GM12878 (cell line): ENCODE measurements at regions not wholly inside any gene's neighbourhood (a gene's known extent, or its start where the extent isn't known, plus 50 kb on each side); places are given as distances from the start of the nearest gene placed in this dataset.

ENCODE experiments used
- ATAC-seq: fragments of 200-7000 bp; cut with Tn5 transposase; 3 replicates; pipeline ENCODE4 v1.9.1; 2020; ENCODE audit warnings: mild to moderate bottlenecking, moderate library complexity
- BruUV-seq: library from RNA; stranded (reverse); fragments of 400-500 nt; replicated peaks from 2 replicates; lab custom pipeline; 2021; lab: Mats Ljungman, UMichigan
- CTCF ChIA-PET: fragments of 300-600 bp; sonication (Branson Sonifier 250); formaldehyde crosslinking; extraction: SDS; loops from one replicate; lab custom pipeline; 2021; ENCODE audit warnings: inconsistent platforms; lab: Yijun Ruan, JAX
- POLR2A ChIA-PET: fragments of 350-600 bp; formaldehyde crosslinking; extraction: SDS; loops from one replicate; lab custom pipeline; 2021; ENCODE audit warnings: inconsistent platforms; lab: Charles Lee
- RAD21 ChIA-PET: fragments of 300-600 bp; sonication (Branson Sonifier 250); formaldehyde crosslinking; loops from one replicate; lab custom pipeline; 2023; ENCODE audit warnings: antibody characterized with exemption; ENCODE audit not compliant: unreplicated experiment; lab: Charles Lee
- SMC1A ChIA-PET: fragments of 300-600 bp; sonication (Branson Sonifier 250); formaldehyde crosslinking; loops from one replicate; lab custom pipeline; 2023; ENCODE audit not compliant: unreplicated experiment, uncharacterized antibody; lab: Charles Lee
- DNase-seq: peaks from one replicate; pipeline ENCODE4 v3.0.0-alpha.2; 2011; ENCODE audit warnings: low read depth, low spot score
- FAIRE-seq: peaks from 3 replicates; lab custom pipeline; 2011; peaks lifted over from hg19 to GRCh38; lab: Jason Lieb, UNC
- H2AFZ ChIP-seq: 2 replicates; pipeline ENCODE4 v1.6.0; 2011; ENCODE audit warnings: low read depth, low read length, control low read depth; ENCODE audit not compliant: control insufficient read depth
- H3K27ac ChIP-seq: 2 replicates; pipeline ENCODE4 v1.5.1; 2011; ENCODE audit warnings: control low read depth; ENCODE audit not compliant: control insufficient read depth, insufficient read depth
- H3K27me3 ChIP-seq, 2 experiments: replicated peaks in 1 of 2; 2 replicates each; pipeline versions ENCODE4 v1.6.0 to v1.6.1; 2011; ENCODE audit warnings: low read length in 1 of 2; ENCODE audit not compliant: control insufficient read depth in 2 of 2, insufficient read depth in 2 of 2
- H3K36me3 ChIP-seq, 2 experiments: 2 replicates each; pipeline ENCODE4 v1.5.1; 2011; ENCODE audit warnings: low read length in 1 of 2; ENCODE audit not compliant: control insufficient read depth in 2 of 2, insufficient read depth in 2 of 2
- H3K4me1 ChIP-seq: 2 replicates; pipeline ENCODE4 v1.6.1; 2011; ENCODE audit warnings: mild to moderate bottlenecking, low read length, moderate library complexity, mixed read lengths; ENCODE audit not compliant: control insufficient read depth, insufficient read depth
- H3K4me2 ChIP-seq: 2 replicates; pipeline ENCODE4 v1.6.0; 2011; ENCODE audit warnings: control low read depth; ENCODE audit not compliant: control insufficient read depth, insufficient read depth
- H3K4me3 ChIP-seq: fragments of 200-600 bp; sonication (generic); 2 replicates; pipeline ENCODE4 v1.5.1; 2016
- H3K79me2 ChIP-seq: 2 replicates; pipeline ENCODE4 v1.6.0; 2011; ENCODE audit warnings: low read length; ENCODE audit not compliant: control insufficient read depth, insufficient read depth
- H3K9ac ChIP-seq: 2 replicates; pipeline ENCODE4 v1.8.0; 2011; ENCODE audit warnings: low read length, control low read depth, mixed read lengths; ENCODE audit not compliant: control insufficient read depth, insufficient read depth
- H3K9me3 ChIP-seq: replicated peaks from 3 replicates; pipeline ENCODE4 v1.5.1; 2011; ENCODE audit warnings: mild to moderate bottlenecking, low read length; ENCODE audit not compliant: control insufficient read depth, insufficient read depth
- H4K20me1 ChIP-seq: 2 replicates; pipeline ENCODE4 v1.6.0; 2011; ENCODE audit not compliant: control insufficient read depth, insufficient read depth
- CREM ChIP-seq: IDR thresholded peaks from 2 replicates; pipeline ENCODE4 v1.6.1; 2014; ENCODE audit warnings: antibody characterized with exemption, low read depth
- E2F4 ChIP-seq: IDR thresholded peaks from 2 replicates; pipeline ENCODE4 v1.6.1; 2012; ENCODE audit warnings: low read depth, low read length, improper control_type of control experiment
- E4F1 ChIP-seq: fragments of 450-650 bp; IDR thresholded peaks from 2 replicates; pipeline ENCODE4 v1.6.1; 2018; ENCODE audit warnings: borderline replicate concordance, mild to moderate bottlenecking; ENCODE audit not compliant: partially characterized antibody
- GATAD2B ChIP-seq: fragments of 450-650 bp; conservative IDR thresholded peaks from 2 replicates; pipeline ENCODE4 v1.6.1; 2017; ENCODE audit warnings: low read depth, mild to moderate bottlenecking, moderate library complexity
- HDAC2 ChIP-seq: fragments of 200-600 bp; sonication (generic); IDR thresholded peaks from 2 replicates; pipeline ENCODE4 v1.6.1; 2017
- HSF1 ChIP-seq: fragments of 150-350 bp; IDR thresholded peaks from 2 replicates; pipeline ENCODE4 v1.6.1; 2014; ENCODE audit warnings: mild to moderate bottlenecking, low read depth, low read length
- MLLT1 ChIP-seq: fragments of 450-650 bp; IDR thresholded peaks from 2 replicates; pipeline ENCODE4 v1.6.1; 2016; ENCODE audit warnings: mild to moderate bottlenecking
- MYC ChIP-seq: IDR thresholded peaks from 2 replicates; pipeline ENCODE4 v1.6.1; 2011; ENCODE audit warnings: mild to moderate bottlenecking, low read length, moderate library complexity, inconsistent platforms; ENCODE audit not compliant: insufficient read depth, insufficient replicate concordance, insufficient read length, severe bottlenecking
- NBN ChIP-seq: fragments of 450-650 bp; IDR thresholded peaks from 2 replicates; pipeline ENCODE4 v1.6.1; 2016
- PKNOX1 ChIP-seq: fragments of 450-650 bp; IDR thresholded peaks from 2 replicates; pipeline ENCODE4 v1.6.1; 2016; ENCODE audit warnings: mild to moderate bottlenecking
- POLR2AphosphoS5 ChIP-seq: IDR thresholded peaks from 2 replicates; pipeline ENCODE4 v1.6.1; 2011; ENCODE audit warnings: mild to moderate bottlenecking, low read length, inconsistent platforms
- POU2F2 ChIP-seq: IDR thresholded peaks from 3 replicates; pipeline ENCODE4 v1.6.1; 2011; ENCODE audit warnings: low read depth, mild to moderate bottlenecking, low read length, borderline replicate concordance
- RB1 ChIP-seq: fragments of 450-650 bp; formaldehyde crosslinking; IDR thresholded peaks from 2 replicates; pipeline ENCODE4 v1.6.1; 2017; ENCODE audit warnings: mild to moderate bottlenecking, borderline replicate concordance
- SUZ12 ChIP-seq: fragments of 200-600 bp; sonication (generic); IDR thresholded peaks from one replicate; pipeline ENCODE4 v1.6.1; 2018; ENCODE audit warnings: antibody characterized with exemption, mild to moderate bottlenecking; ENCODE audit not compliant: unreplicated experiment
- TARDBP ChIP-seq: IDR thresholded peaks from 2 replicates; pipeline ENCODE4 v1.6.1; 2016; ENCODE audit warnings: borderline replicate concordance
- TBL1XR1 ChIP-seq: IDR thresholded peaks from 2 replicates; pipeline ENCODE4 v1.6.1; 2012; ENCODE audit warnings: low read depth, low read length, improper control_type of control experiment
- TCF7 ChIP-seq: IDR thresholded peaks from 2 replicates; pipeline ENCODE4 v1.6.1; 2014; ENCODE audit warnings: antibody characterized with exemption, borderline replicate concordance
- WGBS: methylation state at CpG from one replicate; pipeline ENCODE4 v1.1.6; 2016; ENCODE audit warnings: low lambda C conversion rate; ENCODE audit not compliant: insufficient replicate concordance, insufficient coverage; ENCODE audit errors: missing lambda C conversion rate; 5-methylcytosine and 5-hydroxymethylcytosine counted together
- in situ Hi-C: fragments of 300-500 bp; cut with MboI; formaldehyde crosslinking; loops from 9 replicates; pipeline ENCODE4 v1.14.3; 2018; ENCODE audit warnings: mixed read lengths
- intact Hi-C: fragments of 100-400 bp; cut with micrococcal nuclease; formaldehyde crosslinking; loops from one replicate; pipeline ENCODE4 v1.14.2; 2022; ENCODE audit not compliant: unreplicated experiment

- H3K4me2 ChIP-seq, result no peak overlapping the region
- no peaks in the 10 kb centered on the region for H3K9me3 ChIP-seq
- DNase-seq (no peak), ATAC-seq (no peak), FAIRE-seq (no peak)
- TF ChIP-seq E2F4 (no peak), PKNOX1 (no peak), TARDBP (no peak), CREM (no peak), HSF1 (no peak), HDAC2 (no peak), POU2F2 (no peak), POLR2AphosphoS5 (no peak), RB1 (no peak), MYC (no peak), NBN (no peak), E4F1 (no peak), MLLT1 (no peak), SUZ12 (no peak), GATAD2B (no peak), TBL1XR1 (no peak), TCF7 (no peak)
- no peaks in the 10 kb centered on the region for H3K27me3 ChIP-seq
- no peak overlapping the region for H2AFZ ChIP-seq
- no peaks in the 10 kb centered on the region for H3K79me2 ChIP-seq
- no peaks in the 10 kb centered on the region for H4K20me1 ChIP-seq
- intact Hi-C loops, result no loop called here
- H3K36me3 ChIP-seq, result no peaks in the 10 kb centered on the region
- H3K4me1 ChIP-seq, result no peaks in the 10 kb centered on the region
- SMC1A ChIA-PET, result no interaction called here
- WGBS, result 30% methylated on average over 5 of the region's 5 CpGs
- CTCF ChIA-PET, result no interaction called here
- no peak overlapping the region for H3K4me3 ChIP-seq
- POLR2A ChIA-PET, result interaction anchor here (0.6 kb wide), 1 partner anchor 13 kb away, joined by 3 read pairs; no protein-coding TSS in a partner anchor
- RAD21 ChIA-PET, result no interaction called here
- BruUV-seq, result no TSS peak
- no peak overlapping the region for H3K27ac ChIP-seq
- in situ Hi-C loops, result no loop called here
- no peak overlapping the region for H3K9ac ChIP-seq
Measured at GRCh38 chr14:31955936-31956579, 121.0 kb upstream of the ARHGAP5 start.
